OCI-LY1 (cell line): ENCODE measurements at regions not wholly inside any gene's neighbourhood (a gene's known extent, or its start where the extent isn't known, plus 50 kb on each side); places are given as distances from the start of the nearest gene placed in this dataset.

Source experiments
- H2AFZ ChIP-seq: fragments of 200-600 bp; sonication (generic), shearing (Covaris generic); 2 replicates; pipeline ENCODE4 v1.6.0; 2014; ENCODE audit warnings: antibody characterized with exemption, mild to moderate bottlenecking, low read length
- H3F3A ChIP-seq: fragments of 200-600 bp; sonication (generic), shearing (Covaris generic); 2 replicates; pipeline ENCODE4 v1.6.0; 2014; ENCODE audit warnings: mild to moderate bottlenecking, antibody characterized with exemption, low read length, moderate library complexity; ENCODE audit not compliant: insufficient read depth
- H3K27ac ChIP-seq: fragments of 200-600 bp; sonication (generic); 2 replicates; pipeline ENCODE4 v1.5.1; 2014; ENCODE audit warnings: low read length, mixed run types, mild to moderate bottlenecking, low read depth; ENCODE audit not compliant: poor library complexity, severe bottlenecking
- H3K27me3 ChIP-seq: fragments of 200-600 bp; sonication (generic); 2 replicates; pipeline ENCODE4 v1.6.0; 2014; ENCODE audit warnings: antibody characterized with exemption, mild to moderate bottlenecking, low read length, moderate library complexity; ENCODE audit not compliant: insufficient read depth
- H3K36me3 ChIP-seq: fragments of 200-600 bp; sonication (generic); 2 replicates; pipeline ENCODE4 v1.6.1; 2014; ENCODE audit warnings: mild to moderate bottlenecking, antibody characterized with exemption, low read length, moderate library complexity, mixed read lengths; ENCODE audit not compliant: insufficient read depth
- H3K4me1 ChIP-seq: fragments of 200-600 bp; sonication (generic); 2 replicates; pipeline ENCODE4 v1.5.1; 2014; ENCODE audit warnings: mild to moderate bottlenecking, low read length, moderate library complexity; ENCODE audit not compliant: insufficient read depth, severe bottlenecking
- H3K4me2 ChIP-seq: fragments of 200-600 bp; sonication (generic), shearing (Covaris generic); 2 replicates; pipeline ENCODE4 v1.6.1; 2014; ENCODE audit warnings: low read length
- H3K4me3 ChIP-seq: fragments of 200-600 bp; sonication (generic); 2 replicates; pipeline ENCODE4 v1.5.1; 2014; ENCODE audit warnings: low read length, low read depth, mild to moderate bottlenecking, mixed read lengths; ENCODE audit not compliant: poor library complexity, severe bottlenecking
- H3K79me2 ChIP-seq: fragments of 200-600 bp; shearing (Covaris generic); 2 replicates; pipeline ENCODE4 v1.6.1; 2016; ENCODE audit warnings: mixed run types, low read length, mixed read lengths; ENCODE audit not compliant: insufficient read depth
- H3K9ac ChIP-seq: fragments of 200-600 bp; sonication (generic), shearing (Covaris generic); 2 replicates; pipeline ENCODE4 v1.6.1; 2014; ENCODE audit warnings: mild to moderate bottlenecking, low read length, mixed read lengths
- H3K9me2 ChIP-seq: fragments of 200-600 bp; sonication (generic), shearing (Covaris generic); 2 replicates; pipeline ENCODE4 v1.6.1; 2014; ENCODE audit warnings: low read depth, mild to moderate bottlenecking, low read length, mixed read lengths
- H3K9me3 ChIP-seq: fragments of 200-600 bp; shearing (Covaris generic); 2 replicates; pipeline ENCODE4 v1.6.1; 2014; ENCODE audit warnings: low read length, mixed read lengths
- H4K20me1 ChIP-seq: fragments of 200-600 bp; sonication (generic), shearing (Covaris generic); 2 replicates; pipeline ENCODE4 v1.6.0; 2016; ENCODE audit warnings: mild to moderate bottlenecking, low read length; ENCODE audit not compliant: insufficient read depth
- CTCF ChIP-seq: fragments of 200-600 bp; sonication (generic), shearing (Covaris generic); IDR thresholded peaks from 2 replicates; pipeline ENCODE4 v1.5.1; 2017; ENCODE audit warnings: mild to moderate bottlenecking, antibody characterized with exemption, low read length, moderate library complexity, mixed read lengths
- EZH2 ChIP-seq: fragments of 200-600 bp; sonication (generic), shearing (Covaris generic); IDR thresholded peaks from 2 replicates; pipeline ENCODE4 v1.8.0; 2017; ENCODE audit warnings: borderline replicate concordance, mixed run types, mild to moderate bottlenecking, antibody characterized with exemption, low read length, moderate library complexity, mixed read lengths

GRCh38 chr5:120012431-120012830 lies 383.1 kb downstream of the FAM170A start:
- Histone ChIP-seq H3K4me2 (no peak overlapping the region), H3K4me1 (no peaks in the 10 kb centered on the region), H3K27ac (no peak overlapping the region), H3K36me3 (no peaks in the 10 kb centered on the region), H3K9ac (no peak overlapping the region), H2AFZ (no peak overlapping the region), H3K27me3 (no peaks in the 10 kb centered on the region), H4K20me1 (no peaks in the 10 kb centered on the region), H3K4me3 (no peak overlapping the region), H3K79me2 (no peaks in the 10 kb centered on the region), H3F3A (no peaks in the 10 kb centered on the region), H3K9me2 (no peaks in the 10 kb centered on the region), H3K9me3 (no peaks in the 10 kb centered on the region)
- TF ChIP-seq EZH2 = no peak
- TF ChIP-seq CTCF = no peak

GRCh38 chr5:120014535-120014934 lies 385.2 kb downstream of the FAM170A start:
- Histone ChIP-seq H3K4me2 (no peak overlapping the region), H3K27me3 (no peaks in the 10 kb centered on the region), H3K36me3 (no peaks in the 10 kb centered on the region), H3K79me2 (no peaks in the 10 kb centered on the region), H3K4me1 (no peaks in the 10 kb centered on the region), H2AFZ (no peak overlapping the region), H3K27ac (no peak overlapping the region), H3K9me2 (no peaks in the 10 kb centered on the region), H4K20me1 (no peaks in the 10 kb centered on the region), H3F3A (no peaks in the 10 kb centered on the region), H3K4me3 (no peak overlapping the region), H3K9ac (no peak overlapping the region), H3K9me3 (no peaks in the 10 kb centered on the region)
- TF ChIP-seq EZH2 (no peak), CTCF (no peak)

GRCh38 chr5:120016717-120017382 lies 387.5 kb downstream of the FAM170A start:
- no peak overlapping the region for H3K4me3 ChIP-seq
- no peaks in the 10 kb centered on the region for H3K36me3 ChIP-seq
- H2AFZ ChIP-seq = no peak overlapping the region
- no peak overlapping the region for H3K27ac ChIP-seq
- no peaks in the 10 kb centered on the region for H3K9me2 ChIP-seq
- no peak overlapping the region for H3K4me2 ChIP-seq
- H3F3A ChIP-seq = no peaks in the 10 kb centered on the region
- no peaks in the 10 kb centered on the region for H4K20me1 ChIP-seq
- no peaks in the 10 kb centered on the region for H3K79me2 ChIP-seq
- H3K9ac ChIP-seq = no peak overlapping the region
- TF ChIP-seq EZH2 (no peak), CTCF (no peak)
- no peaks in the 10 kb centered on the region for H3K27me3 ChIP-seq
- H3K4me1 ChIP-seq = no peaks in the 10 kb centered on the region
- no peaks in the 10 kb centered on the region for H3K9me3 ChIP-seq
